Ovary (tissue), 3 donors: ENCODE measurements at regions not wholly inside any gene's neighbourhood (a gene's known extent, or its start where the extent isn't known, plus 50 kb on each side); places are given as distances from the start of the nearest gene placed in this dataset.

Experiments
- CTCF ChIP-seq, 3 donors: fragments of 450-650 bp in 2 of 3; fragments of 200-600 bp in 1 of 3; IDR thresholded peaks; one replicate each; pipeline versions ENCODE4 v1.5.1 to v1.8.0; 2016 to 2022; ENCODE audit warnings: antibody characterized with exemption in 3 of 3, mild to moderate bottlenecking in 1 of 3
- POLR2A ChIP-seq: fragments of 450-650 bp; IDR thresholded peaks from one replicate; pipeline ENCODE4 v1.6.1; 2017; ENCODE audit warnings: antibody characterized with exemption, mild to moderate bottlenecking, moderate library complexity
- donor health status: DM: no; HTN: no; CAD: no.

- TF ChIP-seq CTCF (IDR thresholded peaks at IDR 0.05) = no peak
- TF ChIP-seq POLR2A = no peak
These were observed 974.2 kb upstream of the ZNF722 start for GRCh38 chr7:63024446-63024845.
